HepG2 (cell line): ENCODE measurements at regions not wholly inside any gene's neighbourhood (a gene's known extent, or its start where the extent isn't known, plus 50 kb on each side); places are given as distances from the start of the nearest gene placed in this dataset.

Experiments
- ATAC-seq: fragments of 200-7000 bp; cut with Tn5 transposase; 3 replicates; pipeline ENCODE4 v1.9.1; 2020; ENCODE audit warnings: mild to moderate bottlenecking, moderate library complexity
- BruUV-seq: library from RNA; stranded (reverse); fragments of 400-500 nt; replicated peaks from 2 replicates; lab custom pipeline; 2021; lab: Mats Ljungman, UMichigan
- CTCF ChIA-PET: fragments of 300-600 bp; formaldehyde crosslinking; extraction: SDS; loops from one replicate; lab custom pipeline; 2021; ENCODE audit warnings: low total read pairs, inconsistent platforms, low intra/inter-chr PET ratio; lab: Yijun Ruan, JAX
- POLR2A ChIA-PET: fragments of 350-600 bp; sonication (Branson Sonifier 250); formaldehyde crosslinking; loops from one replicate; lab custom pipeline; 2020; ENCODE audit warnings: antibody characterized with exemption, inconsistent platforms; lab: Yijun Ruan, JAX
- DNase-seq: peaks from one replicate; pipeline ENCODE4 v3.0.0-alpha.2; 2015; ENCODE audit warnings: low spot score
- FAIRE-seq: peaks from 3 replicates; lab custom pipeline; 2011; peaks lifted over from hg19 to GRCh38; lab: Jason Lieb, UNC
- H2AFZ ChIP-seq: one replicate; pipeline ENCODE4 v1.6.1; 2011; ENCODE audit warnings: low read length, inconsistent platforms
- H3K27ac ChIP-seq: fragments of 300-600 bp; 3 replicates; pipeline ENCODE4 v1.8.0; 2011; ENCODE audit warnings: mixed run types, mild to moderate bottlenecking, mixed read lengths, low read length, inconsistent platforms; ENCODE audit not compliant: insufficient read depth; ENCODE audit errors: extremely low read length
- H3K27me3 ChIP-seq, 2 experiments: fragments of 200-600 bp in 1 of 2; 2 replicates in 1 of 2; 3 replicates in 1 of 2; pipeline versions ENCODE4 v1.6.0 to v1.8.0; 2011; ENCODE audit warnings: low read length in 2 of 2, mild to moderate bottlenecking in 2 of 2, moderate library complexity in 2 of 2, inconsistent platforms in 1 of 2; ENCODE audit not compliant: insufficient read depth in 2 of 2, control insufficient read depth in 1 of 2
- H3K36me3 ChIP-seq, 2 experiments: fragments of 200-600 bp in 1 of 2; replicated peaks in 1 of 2; 2 replicates in 1 of 2; 3 replicates in 1 of 2; pipeline versions ENCODE4 v1.5.1 to v1.8.0; 2011; ENCODE audit warnings: low read length in 2 of 2, inconsistent platforms in 1 of 2; ENCODE audit not compliant: insufficient read depth in 2 of 2, control insufficient read depth in 1 of 2
- H3K4me1 ChIP-seq: 2 replicates; pipeline ENCODE4 v1.5.1; 2012; ENCODE audit warnings: low read length, inconsistent platforms; ENCODE audit not compliant: insufficient read depth
- H3K4me2 ChIP-seq: 2 replicates; pipeline ENCODE4 v1.6.0; 2011; ENCODE audit warnings: low read depth, low read length, inconsistent platforms
- H3K4me3 ChIP-seq, 3 experiments: fragments of 200-600 bp in 1 of 3; sonication (generic), shearing (Covaris generic) in 1 of 3; replicated peaks in 1 of 3; 2 replicates each; pipeline ENCODE4 v1.5.1; 2011 to 2016; ENCODE audit warnings: low read length in 3 of 3, inconsistent platforms in 2 of 3, low read depth in 2 of 3, mild to moderate bottlenecking in 2 of 3, control low read depth in 1 of 3, mixed read lengths in 1 of 3; ENCODE audit not compliant: insufficient read depth in 1 of 3
- H3K79me2 ChIP-seq: one replicate; pipeline ENCODE4 v1.6.1; 2011; ENCODE audit warnings: low read length, inconsistent platforms; ENCODE audit not compliant: insufficient read depth
- H3K9ac ChIP-seq: 2 replicates; pipeline ENCODE4 v1.6.0; 2011; ENCODE audit warnings: mild to moderate bottlenecking, low read depth, low read length, inconsistent platforms; ENCODE audit not compliant: insufficient read depth
- H3K9me3 ChIP-seq: 2 replicates; pipeline ENCODE4 v1.5.1; 2012; ENCODE audit warnings: mild to moderate bottlenecking, low read length
- H4K20me1 ChIP-seq: 2 replicates; pipeline ENCODE4 v1.6.0; 2011; ENCODE audit warnings: inconsistent platforms, mild to moderate bottlenecking, low read length, moderate library complexity; ENCODE audit not compliant: insufficient read depth
- RXRB ChIP-seq: IDR thresholded peaks from 2 replicates; pipeline ENCODE4 v1.6.1; 2016; ENCODE audit warnings: borderline replicate concordance, missing genetic modification reagents, missing compliant biosample characterization
- ZNF543 ChIP-seq: sonication (generic); formaldehyde crosslinking; IDR thresholded peaks from 2 replicates; pipeline ENCODE4 v1.4.0; 2020; ENCODE audit warnings: mild to moderate bottlenecking, missing genetic modification reagents
- WGBS: methylation state at CpG from one replicate; pipeline ENCODE4 v1.1.6; 2017; ENCODE audit warnings: low lambda C conversion rate; 5-methylcytosine and 5-hydroxymethylcytosine counted together
- in situ Hi-C: cut with HindIII; loops from 2 replicates; pipeline ENCODE4 v1.10.0; 2017; ENCODE audit warnings: low pct_unique_long_range_greater_than_20kb; ENCODE audit not compliant: extremely low pct_ligation_motif_present
- intact Hi-C: fragments of 100-400 bp; cut with micrococcal nuclease; formaldehyde crosslinking; loops from one replicate; pipeline ENCODE4 v1.10.0; 2022; ENCODE audit not compliant: unreplicated experiment
- TF ChIP-seq, protein P1 (sequence below): sonication (generic); formaldehyde crosslinking; IDR thresholded peaks from 2 replicates; pipeline ENCODE4 v1.4.0; 2020; ENCODE audit warnings: missing genetic modification reagents

DNA sequence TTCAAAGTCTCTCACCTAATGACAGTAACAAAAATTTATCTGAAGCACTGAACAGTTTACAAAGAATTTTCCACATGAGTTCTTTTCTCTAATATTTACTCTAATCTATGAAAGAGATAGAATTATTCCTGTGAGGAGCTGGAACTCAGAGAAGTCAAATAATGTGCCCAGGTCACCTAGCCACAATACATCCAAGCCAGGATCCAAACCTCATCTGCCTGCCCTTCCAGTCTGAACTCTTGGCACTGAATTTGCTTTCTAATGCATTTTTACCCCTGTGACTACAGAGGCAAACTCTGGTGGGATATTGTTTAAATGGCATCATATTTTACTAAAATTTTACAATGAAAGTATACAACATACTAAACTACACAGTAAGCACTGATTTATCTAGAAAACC, 191.4 kb upstream of the RORA start:
- intact Hi-C loops (no loop called here), in situ Hi-C loops (no loop called here)
- BruUV-seq = no TSS peak
- no peak overlapping the region for H3K4me2 ChIP-seq
- no peaks in the 10 kb centered on the region for H3K27me3 ChIP-seq
- ATAC-seq = no peak
- TF ChIP-seq RXRB (CRISPR knock-in tag) = no peak
- TF ChIP-seq, protein P1, sequence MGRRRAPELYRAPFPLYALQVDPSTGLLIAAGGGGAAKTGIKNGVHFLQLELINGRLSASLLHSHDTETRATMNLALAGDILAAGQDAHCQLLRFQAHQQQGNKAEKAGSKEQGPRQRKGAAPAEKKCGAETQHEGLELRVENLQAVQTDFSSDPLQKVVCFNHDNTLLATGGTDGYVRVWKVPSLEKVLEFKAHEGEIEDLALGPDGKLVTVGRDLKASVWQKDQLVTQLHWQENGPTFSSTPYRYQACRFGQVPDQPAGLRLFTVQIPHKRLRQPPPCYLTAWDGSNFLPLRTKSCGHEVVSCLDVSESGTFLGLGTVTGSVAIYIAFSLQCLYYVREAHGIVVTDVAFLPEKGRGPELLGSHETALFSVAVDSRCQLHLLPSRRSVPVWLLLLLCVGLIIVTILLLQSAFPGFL (CRISPR knock-in tag) = no peak
- H4K20me1 ChIP-seq = no peaks in the 10 kb centered on the region
- no peak for DNase-seq
- no peaks in the 10 kb centered on the region for H3K79me2 ChIP-seq
- no peak overlapping the region for H3K9ac ChIP-seq
- CTCF ChIA-PET = no interaction called here
- H2AFZ ChIP-seq = no peak overlapping the region
- no peaks in the 10 kb centered on the region for H3K9me3 ChIP-seq
- H3K4me1 ChIP-seq = no peaks in the 10 kb centered on the region; the same call in 1 of the 2 replicates
- no peak for FAIRE-seq
- H3K4me3 ChIP-seq = no peak overlapping the region
- H3K27ac ChIP-seq = no peak overlapping the region
- POLR2A ChIA-PET = no interaction called here
- no peaks in the 10 kb centered on the region for H3K36me3 ChIP-seq

DNA sequence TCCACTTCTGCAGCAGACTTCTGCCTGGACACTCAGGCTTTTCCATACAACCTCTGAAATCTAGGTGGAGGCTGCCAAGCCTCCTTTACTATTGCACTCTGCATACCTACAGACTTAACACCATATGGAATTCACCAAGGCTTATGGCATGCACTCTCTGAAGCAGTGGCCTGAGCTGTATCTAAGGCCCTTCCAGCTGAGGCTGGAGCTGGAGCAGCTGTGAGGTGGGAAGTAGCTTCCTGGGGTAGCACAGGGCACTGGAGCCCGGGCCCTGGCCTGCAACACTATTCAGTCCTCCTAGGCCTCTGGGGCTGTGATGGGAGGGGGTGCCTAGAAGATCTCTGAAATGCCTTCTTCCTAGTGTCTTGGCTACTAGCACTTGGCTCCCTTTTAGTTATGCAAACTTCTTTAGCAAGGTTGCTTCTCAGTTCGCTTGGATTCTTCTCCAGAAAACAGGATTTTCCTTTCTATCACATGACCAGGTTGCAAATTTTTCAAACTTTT, 186.6 kb upstream of the RORA start:
- Histone ChIP-seq H3K4me1 (no peaks in the 10 kb centered on the region), H3K79me2 (no peaks in the 10 kb centered on the region), H3K9me3 (no peaks in the 10 kb centered on the region), H3K27me3 (no peaks in the 10 kb centered on the region), H3K9ac (no peak overlapping the region), H3K4me3 (no peak overlapping the region), H3K4me2 (no peak overlapping the region), H4K20me1 (no peaks in the 10 kb centered on the region), H3K36me3 (no peaks in the 10 kb centered on the region), H2AFZ (no peak overlapping the region), H3K27ac (no peak overlapping the region)
- 0% methylated on average over 1 of the region's 2 CpGs for WGBS
- intact Hi-C loops (no loop called here), in situ Hi-C loops (no loop called here)
- ChIA-PET POLR2A (no interaction called here), CTCF (no interaction called here)
- FAIRE-seq = no peak
- no peak for DNase-seq
- no peak for TF ChIP-seq ZNF543 (CRISPR knock-in tag)
- BruUV-seq = no TSS peak
- no peak for ATAC-seq
